ENCODE measurements at regions not wholly inside any gene's neighbourhood (a gene's known extent, or its start where the extent isn't known, plus 50 kb on each side); places are given as distances from the start of the nearest gene placed in this dataset.

DNA sequence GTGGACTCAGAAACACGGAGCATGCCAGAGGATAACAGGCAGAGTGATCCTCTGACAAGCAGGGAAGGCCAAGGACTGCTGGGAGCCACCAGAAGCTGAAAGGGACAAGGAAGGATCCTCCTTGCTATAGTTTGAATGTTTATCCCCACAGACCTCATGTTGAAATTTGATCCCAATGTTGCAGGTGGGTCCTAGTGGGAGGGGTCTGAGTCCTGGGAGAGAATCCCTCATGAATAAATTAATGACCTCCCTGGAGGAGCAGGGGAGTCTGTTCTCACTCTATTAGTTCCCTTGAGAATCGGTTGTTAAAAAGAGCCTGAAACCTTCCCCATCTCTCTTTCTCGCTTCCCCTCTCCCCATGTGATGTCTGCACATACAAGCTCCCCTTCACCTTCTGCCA lies 124.4 kb downstream of the FBXO15 start:
- DNase-seq: no peak

- DNase-seq: no peak
These were observed 127.8 kb downstream of the FBXO15 start for GRCh38 chr18:74019864-74020263.

DNA sequence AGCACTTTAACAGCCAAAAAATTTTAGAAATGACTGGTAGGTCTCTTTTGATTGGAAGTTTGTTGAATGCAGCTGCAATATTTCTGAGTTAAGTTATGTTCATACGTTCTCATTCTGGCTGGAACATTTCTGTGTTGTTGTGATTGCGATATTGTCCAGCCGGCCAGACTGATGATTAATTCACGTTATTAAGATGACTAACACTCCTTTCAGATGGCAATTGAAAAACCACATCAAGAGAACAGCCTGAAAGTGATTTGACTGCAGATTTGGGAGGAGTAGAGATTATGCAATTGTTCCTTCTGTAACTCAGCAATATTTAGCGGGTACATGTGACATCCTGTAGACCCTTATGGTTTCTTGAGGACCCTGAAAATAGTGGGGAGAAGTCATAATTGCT lies 133.7 kb downstream of the FBXO15 start:
- DNase-seq: no peak

GRCh38 chr18:74012954-74013630 lies 134.5 kb downstream of the FBXO15 start:
- no peak for DNase-seq

DNA sequence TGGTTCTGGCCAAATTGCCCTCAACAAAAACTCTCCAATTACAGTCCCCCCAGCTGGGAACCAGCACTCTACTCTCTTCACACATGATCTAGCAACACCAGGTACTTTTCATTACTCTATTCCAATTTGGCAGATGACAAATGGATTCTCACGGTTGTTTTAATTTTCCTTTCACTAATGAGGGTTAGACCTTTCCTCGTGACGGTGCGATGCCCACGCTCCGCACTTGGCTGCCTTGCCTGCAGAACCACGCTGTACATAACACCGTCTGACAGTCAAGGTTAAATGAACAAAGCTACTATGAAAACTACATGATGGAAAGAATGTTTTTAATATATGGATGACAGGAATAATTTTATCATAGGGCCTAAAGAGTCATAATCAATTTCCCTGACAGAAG lies 141.5 kb downstream of the FBXO15 start:
- no peak for DNase-seq

GRCh38 chr18:74005320-74006109 lies 142.1 kb downstream of the FBXO15 start:
- DNase-seq: no peak

DNA sequence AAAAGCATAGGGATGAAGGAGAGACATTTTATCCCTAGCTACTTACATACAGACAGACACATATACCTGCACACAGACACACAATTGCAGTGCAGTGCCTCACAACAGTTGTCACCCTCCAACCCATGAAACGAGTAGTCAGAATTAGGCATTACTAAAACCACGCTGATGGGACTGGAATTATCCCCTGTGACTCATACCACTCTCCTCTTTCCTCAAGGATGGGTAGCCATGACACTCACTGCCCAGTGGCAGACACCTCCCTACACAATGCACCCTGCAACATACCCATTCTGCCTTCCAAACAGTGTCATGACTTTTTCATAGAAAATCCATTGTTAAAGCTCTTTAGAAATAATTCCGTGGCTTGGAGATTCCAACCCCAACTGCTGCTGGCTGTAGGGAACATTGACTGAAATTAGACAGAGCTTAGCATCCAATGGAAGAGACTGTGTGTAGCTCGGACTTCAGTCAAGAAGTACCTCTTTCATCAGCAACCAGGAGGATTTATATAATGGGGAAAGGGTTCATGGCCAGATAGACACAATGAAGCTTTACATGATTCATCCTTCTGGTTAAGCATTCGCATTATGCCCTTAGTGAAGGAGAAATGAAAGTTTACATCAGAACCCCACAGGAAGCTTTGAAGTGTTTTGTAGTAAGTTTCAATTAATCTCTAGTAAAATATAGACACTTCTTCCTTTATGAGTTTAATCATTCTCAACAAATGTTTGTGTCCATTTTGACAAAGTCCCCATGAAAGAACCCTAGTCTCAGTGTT lies 155.2 kb downstream of the FBXO15 start:
- no peak for DNase-seq

DNA sequence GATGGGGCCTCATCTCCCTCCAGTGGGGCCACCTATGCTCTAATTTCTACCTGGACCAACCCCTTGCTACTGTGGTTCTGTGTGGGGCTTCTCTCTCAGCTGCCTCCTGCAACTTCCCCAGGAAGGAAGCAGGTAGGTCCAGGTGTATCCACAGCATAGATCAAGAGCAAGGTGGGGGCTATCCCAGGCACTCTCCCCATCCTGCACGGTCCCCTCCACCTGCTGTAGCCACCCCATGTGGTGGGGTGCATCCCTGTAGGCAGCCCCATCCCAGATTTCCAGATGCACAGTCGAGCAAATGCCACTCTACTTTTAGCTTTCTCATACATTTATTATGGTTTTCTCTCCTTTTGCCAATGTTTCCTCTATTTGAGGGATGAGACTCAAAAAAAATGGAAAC lies 156.1 kb downstream of the FBXO15 start:
- DNase-seq: no peak

- DNase-seq: no peak
These were observed 157.4 kb downstream of the FBXO15 start for GRCh38 chr18:73990258-73990657.

- DNase-seq: no peak
These were observed 160.2 kb downstream of the FBXO15 start for GRCh38 chr18:73987247-73987980.

- no peak for DNase-seq
These were observed 160.9 kb downstream of the FBXO15 start for GRCh38 chr18:73986711-73987110.

DNA sequence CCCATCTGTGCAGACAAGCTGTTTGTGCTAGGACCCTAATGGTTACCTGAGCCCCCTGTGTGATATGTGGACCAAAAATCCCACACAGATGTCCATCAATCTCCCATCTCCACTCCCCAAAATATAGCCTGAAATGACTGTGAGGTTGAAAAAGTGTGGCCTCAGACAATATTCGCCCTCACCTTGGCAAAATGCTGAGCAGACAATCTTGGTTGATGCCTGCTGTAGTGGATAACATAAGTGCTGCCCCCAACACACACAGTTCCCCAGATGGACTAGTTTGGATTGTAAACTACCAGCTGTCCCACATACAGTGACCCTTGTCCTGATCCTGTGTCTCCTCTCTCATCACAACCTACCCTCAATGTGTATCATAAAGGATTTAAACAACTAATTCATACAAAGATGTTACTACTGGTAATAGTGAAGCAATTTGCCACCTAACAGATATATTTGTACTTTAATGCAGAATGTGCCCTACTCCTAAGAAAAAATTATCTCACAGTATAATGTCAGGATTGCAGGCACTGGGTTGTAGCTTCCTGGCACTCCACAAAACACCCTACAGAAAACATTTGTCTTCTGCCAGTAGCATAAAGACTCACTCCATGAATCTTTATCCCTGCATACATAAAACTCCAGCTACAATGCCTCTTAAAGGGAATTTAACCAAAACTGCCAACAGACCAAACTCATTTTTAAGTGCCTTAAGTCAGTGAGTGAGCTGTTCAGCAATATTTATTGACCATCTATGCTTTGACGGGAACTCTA lies 161.6 kb downstream of the FBXO15 start:
- no peak for DNase-seq

DNA sequence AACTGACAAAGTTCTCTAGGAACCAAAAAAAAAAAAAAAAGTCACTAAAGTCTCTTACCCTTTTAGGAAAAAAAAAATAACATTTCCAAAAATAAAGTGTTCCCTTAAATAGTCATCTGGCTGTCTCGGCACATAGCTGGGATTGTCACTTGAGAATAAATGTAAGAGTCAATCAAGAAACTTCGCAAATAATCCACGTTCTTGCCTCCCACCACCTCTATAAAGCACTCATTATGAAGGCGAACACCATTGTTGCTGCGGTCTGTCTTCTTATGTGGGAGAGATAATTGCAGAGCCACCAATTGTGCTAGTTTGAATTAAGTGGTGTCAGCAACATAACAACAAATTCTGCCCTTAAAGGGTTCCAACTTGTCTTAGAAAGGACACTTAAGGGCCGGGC lies 163.7 kb downstream of the FBXO15 start:
- no peak for DNase-seq

GRCh38 chr18:73983496-73983895 lies 164.1 kb downstream of the FBXO15 start:
- no peak for DNase-seq

GRCh38 chr18:73981796-73982195 lies 165.8 kb downstream of the FBXO15 start:
- no peak for DNase-seq

DNA sequence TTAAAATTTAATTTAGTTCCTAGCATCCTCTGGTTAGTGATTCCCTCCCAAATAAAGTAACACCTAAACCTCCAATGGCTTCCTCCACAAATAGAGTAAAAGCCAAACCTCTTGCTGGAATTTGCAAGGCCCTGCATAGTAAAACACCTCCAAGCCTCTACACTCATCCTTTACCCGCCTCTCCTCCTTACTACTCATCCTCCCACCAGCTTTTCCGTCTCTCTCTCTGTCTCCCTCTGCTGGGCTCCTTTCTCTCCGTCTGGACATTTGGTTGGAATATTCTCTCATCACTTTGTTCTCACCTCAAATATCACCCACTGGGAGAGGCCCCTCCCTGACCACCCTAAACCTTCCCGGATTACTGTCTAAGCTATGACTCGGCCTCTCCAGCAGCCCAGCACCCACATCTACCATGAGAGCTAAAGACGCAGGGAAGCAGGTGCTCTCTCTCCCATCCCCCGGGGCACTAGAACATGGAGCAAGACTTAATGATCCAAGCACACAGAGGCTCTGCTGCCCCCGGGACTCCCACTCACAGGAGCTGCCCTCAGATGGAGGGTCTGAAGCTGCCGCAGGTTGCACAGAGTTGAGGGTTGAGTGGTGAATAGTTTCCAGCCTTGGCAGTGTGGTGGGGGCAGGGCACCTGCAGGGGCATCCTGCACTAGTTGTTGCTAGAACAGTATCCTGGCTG lies 167.2 kb downstream of the FBXO15 start:
- peak; percentile 4 for DNase-seq

DNA sequence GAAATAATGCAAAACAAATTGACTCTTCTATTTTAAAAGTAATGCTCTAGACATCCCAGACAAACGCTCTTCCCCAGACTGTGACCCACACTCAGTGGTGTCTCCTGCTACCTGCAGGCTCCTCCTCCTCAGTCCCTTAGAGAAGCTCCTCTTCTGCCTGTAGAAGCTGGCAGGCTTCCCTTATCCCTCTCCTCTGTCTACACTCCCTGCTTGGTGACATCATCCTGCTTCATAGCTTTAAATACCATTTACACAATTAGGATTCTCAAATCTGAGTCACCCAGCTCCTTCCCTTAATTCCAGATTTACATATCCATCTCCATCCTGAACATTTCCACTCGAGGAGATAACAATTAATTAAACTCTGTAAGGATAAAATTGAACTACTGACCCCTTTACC lies 167.9 kb downstream of the FBXO15 start:
- no peak for DNase-seq

- no peak for DNase-seq
These were observed 171.2 kb downstream of the FBXO15 start for GRCh38 chr18:73976433-73976832.

- no peak for DNase-seq
These were observed 172.4 kb downstream of the FBXO15 start for GRCh38 chr18:73975266-73975665.

DNA sequence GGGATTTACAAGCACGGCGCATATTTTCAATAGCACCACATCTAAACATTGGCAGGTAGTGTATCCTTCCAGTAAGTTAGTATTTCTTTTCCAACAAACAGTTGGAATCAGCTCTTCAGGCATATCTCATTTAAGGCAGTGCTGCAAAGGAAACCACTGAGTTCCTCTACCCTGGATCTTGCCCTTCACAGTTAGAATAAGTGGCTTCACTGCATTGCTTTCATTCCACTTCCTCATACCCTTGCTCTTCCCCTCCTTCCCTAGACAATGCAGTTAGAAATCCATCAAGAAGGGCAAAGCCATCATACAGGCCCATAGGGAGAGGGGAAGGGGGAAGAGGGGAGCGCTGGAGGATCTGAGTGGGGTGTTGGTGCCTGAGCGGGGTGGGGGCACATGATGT lies 173.7 kb downstream of the FBXO15 start:
- DNase-seq: no peak

DNA sequence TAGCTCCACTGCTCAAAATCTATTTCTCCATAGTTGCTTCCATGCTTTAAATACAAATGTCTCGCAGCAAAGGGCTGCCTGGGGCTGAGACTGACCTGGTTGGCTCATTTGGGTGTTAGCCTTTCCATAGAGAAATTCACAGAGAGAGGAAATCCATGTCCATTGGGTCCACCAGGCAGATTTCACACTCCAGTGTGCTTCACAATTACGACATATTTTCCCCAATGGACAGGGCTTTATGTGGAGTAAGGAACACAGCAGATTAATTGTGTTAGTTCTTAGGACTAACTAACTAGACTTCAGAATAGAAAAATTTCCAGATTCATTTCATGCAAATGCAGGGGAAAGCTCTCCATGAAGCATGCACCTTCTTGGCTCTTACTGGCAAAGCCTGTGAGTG lies 180.7 kb downstream of the FBXO15 start:
- no peak for DNase-seq

GRCh38 chr18:73962256-73962655 lies 185.4 kb downstream of the FBXO15 start:
- DNase-seq: no peak

Data from hematopoietic multipotent progenitor cell treated with erythropoietin and hydrocortisone succinate and interleukin-3 and kit ligand, for 8 days (in vitro differentiated cells).